GM19455 (cell line): ENCODE measurements at regions not wholly inside any gene's neighbourhood (a gene's known extent, or its start where the extent isn't known, plus 50 kb on each side); places are given as distances from the start of the nearest gene placed in this dataset.

ENCODE experiments used
- ATAC-seq: cut with Tn5 transposase; IDR thresholded peaks from one replicate; pipeline ENCODE4 v1.9.1; 2021; ENCODE audit not compliant: unreplicated experiment

- ATAC-seq, result no peak
Measured at GRCh38 chr12:105798256-105798845, 340.4 kb downstream of the NUAK1 start.

DNA sequence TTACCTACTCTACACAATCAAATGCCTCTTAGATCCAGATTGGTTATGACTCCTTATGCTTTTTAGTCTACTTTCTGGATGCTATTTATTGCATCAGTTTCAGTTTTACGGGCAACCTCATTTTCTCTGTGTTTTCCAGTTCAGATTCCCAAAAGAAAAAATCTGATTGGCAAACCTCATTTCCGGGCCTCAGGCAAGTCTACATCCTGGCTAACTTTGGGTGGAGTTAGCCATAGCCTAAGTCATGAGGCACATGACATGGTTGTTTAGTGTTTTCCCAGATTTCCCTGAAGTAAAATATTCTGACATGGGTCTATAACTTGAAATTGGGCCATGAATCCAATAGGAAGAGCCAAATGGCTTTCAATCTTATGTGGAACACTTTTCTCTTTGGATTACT lies 339.7 kb downstream of the NUAK1 start:
- no peak for ATAC-seq

- no peak for ATAC-seq
Measured at GRCh38 chr12:105801351-105801750, 337.4 kb downstream of the NUAK1 start.

GRCh38 chr12:105803292-105803691 lies 335.5 kb downstream of the NUAK1 start:
- no peak for ATAC-seq

DNA sequence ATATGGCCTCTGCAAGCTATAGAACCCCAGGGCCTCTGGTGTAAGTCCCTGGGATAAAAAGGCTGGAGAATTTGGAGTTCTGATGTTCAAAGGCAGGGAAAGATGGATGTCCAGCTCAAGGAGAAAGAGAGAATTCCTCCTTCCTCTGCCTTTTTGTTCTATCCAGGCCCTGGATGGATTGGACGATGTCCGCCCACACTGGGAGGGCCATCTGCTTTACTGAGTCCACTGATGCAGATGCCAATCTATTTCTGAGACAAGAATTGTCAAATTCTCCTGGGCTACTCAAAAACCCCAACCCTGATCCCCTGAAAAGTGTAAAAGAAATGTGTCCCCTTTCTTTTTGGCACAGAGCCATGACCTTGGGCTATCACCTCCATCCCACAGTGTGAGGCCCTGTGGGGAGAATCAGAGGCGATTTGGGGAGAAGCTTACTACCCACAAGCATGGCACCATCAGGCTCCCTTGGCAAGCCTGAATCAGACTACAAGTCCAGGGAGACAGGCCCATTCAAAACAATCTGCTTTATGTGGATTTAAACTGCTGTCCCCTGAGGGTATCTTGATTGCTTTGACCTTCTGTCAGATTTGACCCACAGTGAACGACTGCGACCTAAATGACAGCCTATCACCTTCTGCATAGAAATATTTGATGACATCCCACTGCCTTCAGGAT lies 334.0 kb downstream of the NUAK1 start:
- ATAC-seq, result no peak

DNA sequence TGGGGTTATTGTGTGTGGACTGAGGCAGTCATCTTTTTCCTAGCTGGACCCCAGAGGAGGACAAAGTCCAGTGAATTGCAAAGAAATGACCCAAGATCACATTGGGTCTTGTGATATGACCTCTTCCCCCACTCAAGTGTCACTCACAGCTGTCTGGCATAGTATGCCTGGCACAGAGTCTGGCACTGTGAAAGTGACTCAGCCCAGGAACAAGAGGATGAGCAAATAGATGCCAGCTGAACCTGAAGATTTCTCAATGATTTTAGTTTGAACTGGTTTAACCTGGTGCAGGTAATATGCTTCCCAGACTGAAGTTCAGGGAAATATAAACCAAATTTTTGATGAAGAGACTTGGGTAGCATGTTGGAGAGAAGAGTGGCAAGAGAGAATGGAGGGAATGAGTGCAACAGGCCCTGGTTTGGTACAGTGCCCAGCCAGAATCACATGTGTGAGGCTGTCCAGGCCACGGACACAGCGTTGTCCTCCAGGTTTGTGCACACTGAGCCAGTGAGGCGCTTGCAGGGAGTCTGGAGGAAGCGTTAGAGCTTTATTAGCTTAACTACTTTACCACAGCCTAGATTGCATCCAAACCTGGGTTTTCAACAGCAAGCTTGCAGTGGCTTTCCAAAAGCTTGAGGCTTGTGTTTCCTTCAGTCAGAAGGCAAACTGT lies 332.9 kb downstream of the NUAK1 start:
- ATAC-seq, result no peak

- ATAC-seq, result no peak
Measured at GRCh38 chr12:105806400-105806770, 332.4 kb downstream of the NUAK1 start.

DNA sequence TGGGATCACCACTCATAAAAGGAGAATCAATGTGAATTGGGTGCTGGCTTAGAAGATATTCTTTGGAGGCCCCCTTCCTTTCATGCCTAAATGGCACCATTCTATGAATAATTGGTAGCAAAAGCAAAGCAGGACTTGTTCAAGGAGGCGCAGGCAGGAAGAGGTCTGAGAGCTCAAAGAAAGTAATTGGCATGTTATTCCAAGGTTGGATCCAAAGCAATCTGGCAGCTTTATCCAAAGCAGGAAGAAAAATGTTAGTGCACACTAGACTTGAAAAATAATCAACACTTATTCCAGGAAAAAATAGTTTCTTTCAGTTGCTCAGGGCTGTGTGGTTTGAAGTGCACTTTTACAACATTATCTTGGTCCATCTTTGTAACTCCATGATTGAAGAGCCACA lies 326.4 kb downstream of the NUAK1 start:
- no peak for ATAC-seq

GRCh38 chr12:105813201-105813600 lies 325.6 kb downstream of the NUAK1 start:
- no peak for ATAC-seq

GRCh38 chr12:105814283-105814682 lies 324.5 kb downstream of the NUAK1 start:
- no peak for ATAC-seq

- ATAC-seq, result no peak
Measured at GRCh38 chr12:105819549-105819948, 319.2 kb downstream of the NUAK1 start.

DNA sequence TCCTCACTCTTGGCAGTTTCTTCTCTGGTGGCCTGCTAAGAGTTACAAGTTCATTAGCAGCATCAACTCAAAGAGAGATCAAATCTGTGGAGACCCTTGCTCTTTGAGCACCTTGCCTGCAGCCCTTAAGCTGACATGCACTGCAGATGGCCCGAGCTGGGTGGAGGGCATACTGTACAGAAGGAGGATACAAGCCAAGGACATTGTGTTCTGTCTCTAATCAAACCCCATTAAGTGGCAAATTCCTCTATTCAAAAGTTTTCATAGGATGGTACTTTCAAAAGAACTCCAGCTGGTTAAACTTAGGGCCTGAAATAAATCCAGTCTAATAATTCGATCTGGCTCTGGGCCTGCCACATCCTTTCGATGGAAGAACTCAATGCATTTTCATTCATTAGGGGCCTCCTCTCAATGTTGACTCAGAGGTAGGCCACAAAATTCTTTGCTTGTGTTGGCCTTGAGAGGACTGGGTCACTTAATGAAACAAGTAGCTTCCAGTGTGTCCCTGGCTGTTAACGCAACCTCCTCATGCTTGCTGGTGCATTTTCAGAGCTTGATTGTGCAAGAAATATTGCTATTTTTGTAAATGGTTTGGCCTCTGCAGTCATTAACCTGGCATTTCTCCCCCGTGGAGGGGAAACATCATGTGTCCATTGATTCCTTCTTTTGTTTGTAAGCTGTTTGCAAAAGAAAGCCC lies 318.2 kb downstream of the NUAK1 start:
- ATAC-seq, result no peak

- ATAC-seq, result no peak
Measured at GRCh38 chr12:105822131-105823105, 316.3 kb downstream of the NUAK1 start.

DNA sequence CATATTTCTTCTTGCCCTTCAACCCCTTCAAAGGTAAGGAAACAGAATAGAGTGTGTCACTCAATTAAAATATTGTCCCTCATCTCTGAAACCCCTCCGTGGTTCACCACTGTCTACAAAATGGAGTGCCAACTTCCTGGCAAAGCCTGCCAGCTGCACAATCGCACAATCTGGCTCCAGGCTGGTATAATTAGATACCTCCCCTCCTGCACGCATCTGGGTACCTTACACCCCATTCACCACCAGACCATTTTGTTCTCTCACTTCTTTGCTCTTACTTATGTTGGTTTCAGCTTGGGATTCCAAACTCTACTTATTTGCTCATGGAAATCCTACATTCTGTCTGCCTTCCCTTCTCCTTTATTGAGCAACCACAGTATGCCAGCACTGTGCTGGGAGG lies 314.9 kb downstream of the NUAK1 start:
- ATAC-seq, result no peak

DNA sequence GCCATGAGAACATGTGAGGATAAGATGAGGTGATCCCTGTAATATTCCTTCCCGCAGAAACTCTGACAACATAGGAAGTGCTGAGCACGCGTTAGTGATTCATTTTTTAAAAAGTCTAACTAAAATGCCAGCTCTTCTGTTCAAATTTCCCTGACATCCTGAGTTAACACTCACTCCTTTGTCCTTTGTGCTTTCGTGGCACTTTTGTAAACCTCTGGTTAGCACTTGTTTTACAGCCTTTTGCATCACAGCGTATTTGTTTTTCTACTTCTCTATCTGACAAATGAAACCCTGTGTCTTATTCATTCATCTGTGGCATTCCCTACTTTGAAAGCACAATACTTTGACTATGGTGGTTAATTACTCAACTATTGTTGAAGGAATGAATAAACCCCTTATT lies 313.6 kb downstream of the NUAK1 start:
- no peak for ATAC-seq

DNA sequence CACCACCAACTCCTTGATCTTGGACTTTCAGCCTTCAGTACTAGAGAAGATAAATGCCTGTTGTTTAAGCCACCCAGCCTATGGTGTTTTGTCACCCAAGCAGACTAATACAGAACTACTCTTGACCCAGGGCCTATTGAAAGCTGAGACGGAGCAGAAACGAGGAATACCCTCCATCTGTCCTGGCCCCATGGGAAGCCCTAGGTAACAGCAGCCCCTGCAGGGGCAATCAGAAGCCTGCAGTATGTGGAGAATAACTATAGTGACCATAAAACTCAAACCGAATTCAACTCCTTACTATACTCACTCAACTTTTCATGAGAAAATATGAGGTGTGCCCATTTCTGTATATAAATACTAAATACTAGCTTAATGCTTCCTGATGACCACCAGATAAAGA lies 307.4 kb downstream of the NUAK1 start:
- no peak for ATAC-seq

DNA sequence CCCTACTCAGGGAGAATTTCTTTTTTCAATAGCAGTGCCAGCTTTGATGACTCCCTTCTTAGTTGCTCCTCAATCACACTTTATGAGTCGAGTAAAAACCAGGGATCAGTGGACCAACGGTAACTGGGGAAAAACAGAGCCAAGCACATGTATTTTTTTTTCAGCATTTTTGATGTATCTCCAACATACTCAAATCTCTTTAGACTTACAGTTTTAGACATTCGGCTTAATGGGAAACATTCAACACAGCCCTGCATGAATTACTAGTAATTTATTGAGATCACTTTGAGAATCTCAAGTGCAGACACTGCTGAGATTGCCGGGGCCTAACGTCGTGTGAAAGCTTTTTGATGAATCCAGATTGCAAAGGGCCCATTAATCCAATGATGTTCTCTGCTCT lies 306.7 kb downstream of the NUAK1 start:
- ATAC-seq, result no peak

DNA sequence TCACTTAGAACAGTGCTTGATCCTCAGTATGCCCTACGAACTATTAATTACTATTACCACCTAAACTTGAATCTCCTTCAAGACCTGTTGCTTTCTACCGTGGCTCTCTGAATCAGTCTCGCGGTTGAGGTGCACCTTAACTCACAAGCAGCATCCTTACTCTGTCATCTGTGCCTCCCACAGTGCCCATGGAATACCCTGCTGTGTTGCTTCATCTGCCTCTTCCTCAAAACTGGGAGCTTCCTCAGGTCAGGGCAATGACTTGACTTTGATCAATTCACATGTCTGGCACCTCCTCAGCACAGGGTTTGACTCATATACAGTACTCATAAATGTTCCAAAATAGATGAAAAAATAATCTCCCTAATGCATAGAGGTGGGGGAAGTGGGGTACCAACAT lies 305.9 kb downstream of the NUAK1 start:
- no peak for ATAC-seq

DNA sequence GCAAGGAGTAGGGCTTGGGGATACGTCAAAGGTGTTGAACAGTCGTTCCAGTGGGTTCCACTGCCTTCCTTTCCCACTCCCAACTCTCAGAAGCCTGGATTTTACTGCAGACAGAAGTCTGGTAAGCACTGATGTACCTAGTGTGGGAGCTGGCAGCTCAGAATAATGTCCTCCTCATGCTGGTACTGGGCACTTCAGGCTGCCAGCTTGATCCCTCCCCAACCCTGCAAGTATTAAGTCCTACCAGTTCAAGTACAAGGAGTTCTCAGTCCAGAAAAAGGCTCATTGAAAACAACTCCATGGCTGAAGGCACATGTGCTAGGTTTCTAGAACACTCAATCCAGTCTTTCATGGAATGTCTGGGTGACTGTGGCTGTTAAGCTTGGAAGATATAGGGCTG lies 304.3 kb downstream of the NUAK1 start:
- ATAC-seq, result no peak

DNA sequence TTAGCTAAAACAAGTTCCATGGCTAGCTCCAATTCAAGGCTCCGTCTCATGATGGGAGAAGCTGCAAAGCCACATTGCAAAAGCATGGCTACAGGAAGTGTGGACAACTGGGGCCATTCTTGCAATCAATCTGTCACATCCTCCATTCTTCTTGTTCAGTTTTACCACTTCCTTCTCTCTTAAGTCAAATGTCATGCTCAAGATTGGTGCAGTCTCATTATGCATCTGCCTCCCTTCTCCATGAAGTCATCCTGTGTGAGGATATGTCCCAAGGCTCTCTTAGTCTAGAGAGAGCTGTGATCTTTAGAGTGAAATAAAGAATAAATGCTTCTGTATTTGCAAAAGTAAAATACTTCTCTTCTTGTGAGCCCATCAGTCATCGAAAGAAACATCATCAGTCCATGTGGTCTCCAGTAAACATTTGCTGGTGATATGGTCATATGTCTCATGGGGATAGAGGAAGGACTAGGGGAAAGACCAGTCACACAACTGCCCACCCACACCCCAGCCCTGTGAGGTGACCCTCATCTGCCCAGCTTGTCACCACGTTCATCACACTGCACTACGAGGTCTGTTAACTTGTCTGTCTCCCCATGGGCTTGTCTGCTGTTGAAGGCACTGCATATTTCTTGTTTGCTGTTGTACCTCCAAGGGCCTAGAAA lies 303.0 kb downstream of the NUAK1 start:
- ATAC-seq, result no peak
